ENCODE measurements at regions not wholly inside any gene's neighbourhood (a gene's known extent, or its start where the extent isn't known, plus 50 kb on each side); places are given as distances from the start of the nearest gene placed in this dataset.

DNA sequence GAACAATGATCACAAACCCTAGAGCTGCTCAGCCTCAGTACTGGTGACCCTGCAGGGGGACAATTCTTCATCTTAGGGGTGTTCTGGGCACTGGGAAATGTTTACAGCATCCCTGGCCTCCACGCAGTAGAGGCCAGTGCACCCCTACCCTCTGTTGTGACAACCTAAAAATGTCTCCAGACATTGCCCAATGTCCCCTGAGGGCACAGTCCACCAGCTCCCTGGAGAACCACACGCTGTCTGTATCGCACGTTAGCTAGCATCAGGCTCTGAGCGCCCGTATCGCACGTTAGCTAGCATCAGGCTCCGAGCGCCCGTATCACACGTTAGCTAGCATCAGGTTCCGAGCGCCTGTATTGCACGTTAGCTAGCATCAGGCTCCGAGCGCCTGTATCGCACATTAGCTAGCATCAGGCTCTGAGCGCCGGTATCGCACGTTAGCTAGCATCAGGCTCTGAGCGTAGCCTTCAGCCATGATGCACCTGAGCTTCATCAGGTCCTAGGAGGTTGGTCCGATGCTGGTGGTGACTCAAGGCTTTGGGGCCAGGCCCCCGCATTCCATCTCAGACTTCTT, 111.1 kb upstream of the ANO1 start:
- TF ChIP-seq, protein P1, sequence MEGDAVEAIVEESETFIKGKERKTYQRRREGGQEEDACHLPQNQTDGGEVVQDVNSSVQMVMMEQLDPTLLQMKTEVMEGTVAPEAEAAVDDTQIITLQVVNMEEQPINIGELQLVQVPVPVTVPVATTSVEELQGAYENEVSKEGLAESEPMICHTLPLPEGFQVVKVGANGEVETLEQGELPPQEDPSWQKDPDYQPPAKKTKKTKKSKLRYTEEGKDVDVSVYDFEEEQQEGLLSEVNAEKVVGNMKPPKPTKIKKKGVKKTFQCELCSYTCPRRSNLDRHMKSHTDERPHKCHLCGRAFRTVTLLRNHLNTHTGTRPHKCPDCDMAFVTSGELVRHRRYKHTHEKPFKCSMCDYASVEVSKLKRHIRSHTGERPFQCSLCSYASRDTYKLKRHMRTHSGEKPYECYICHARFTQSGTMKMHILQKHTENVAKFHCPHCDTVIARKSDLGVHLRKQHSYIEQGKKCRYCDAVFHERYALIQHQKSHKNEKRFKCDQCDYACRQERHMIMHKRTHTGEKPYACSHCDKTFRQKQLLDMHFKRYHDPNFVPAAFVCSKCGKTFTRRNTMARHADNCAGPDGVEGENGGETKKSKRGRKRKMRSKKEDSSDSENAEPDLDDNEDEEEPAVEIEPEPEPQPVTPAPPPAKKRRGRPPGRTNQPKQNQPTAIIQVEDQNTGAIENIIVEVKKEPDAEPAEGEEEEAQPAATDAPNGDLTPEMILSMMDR (IDR thresholded peaks at IDR 0.05), result no peak
- Histone ChIP-seq H3K9me3 (no peaks in the 10 kb centered on the region), H3K4me3 (no peak overlapping the region), H3K4me1 (ENCODE audit: low read depth) (no peaks in the 10 kb centered on the region), H3K36me3 (ENCODE audit: low read depth) (no peaks in the 10 kb centered on the region)
- DNase-seq (no peak), ATAC-seq (no peak)
- intact Hi-C loops (cut with DNase I, micrococcal nuclease), result no loop called here

DNA sequence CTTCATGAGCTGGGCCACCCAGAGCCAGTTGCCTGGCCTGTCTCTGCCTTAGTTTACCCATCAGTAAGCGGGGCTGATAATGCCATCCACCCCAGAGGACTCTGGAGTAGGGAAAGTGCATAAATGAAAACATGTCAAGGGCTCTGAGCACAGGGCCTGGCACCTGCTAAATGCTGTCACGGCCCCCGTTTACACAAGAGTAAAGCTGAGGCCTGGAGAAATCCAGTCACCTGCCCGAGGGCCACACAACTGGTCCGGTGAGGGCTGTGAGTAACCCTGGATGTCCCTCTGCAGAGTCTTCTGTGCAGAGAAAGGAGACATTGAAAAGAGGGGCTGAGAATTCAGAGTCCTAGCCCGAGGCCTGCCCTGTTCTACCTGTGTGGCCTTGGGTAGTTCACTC, 110.6 kb upstream of the ANO1 start:
- DNase-seq (no peak), ATAC-seq (no peak)
- Histone ChIP-seq H3K36me3 (ENCODE audit: low read depth) (no peaks in the 10 kb centered on the region), H3K4me3 (no peak overlapping the region), H3K9me3 (no peaks in the 10 kb centered on the region), H3K4me1 (ENCODE audit: low read depth) (no peaks in the 10 kb centered on the region)
- intact Hi-C loops (cut with DNase I, micrococcal nuclease), result no loop called here
- TF ChIP-seq, protein P1 (IDR thresholded peaks at IDR 0.05), result no peak

DNA sequence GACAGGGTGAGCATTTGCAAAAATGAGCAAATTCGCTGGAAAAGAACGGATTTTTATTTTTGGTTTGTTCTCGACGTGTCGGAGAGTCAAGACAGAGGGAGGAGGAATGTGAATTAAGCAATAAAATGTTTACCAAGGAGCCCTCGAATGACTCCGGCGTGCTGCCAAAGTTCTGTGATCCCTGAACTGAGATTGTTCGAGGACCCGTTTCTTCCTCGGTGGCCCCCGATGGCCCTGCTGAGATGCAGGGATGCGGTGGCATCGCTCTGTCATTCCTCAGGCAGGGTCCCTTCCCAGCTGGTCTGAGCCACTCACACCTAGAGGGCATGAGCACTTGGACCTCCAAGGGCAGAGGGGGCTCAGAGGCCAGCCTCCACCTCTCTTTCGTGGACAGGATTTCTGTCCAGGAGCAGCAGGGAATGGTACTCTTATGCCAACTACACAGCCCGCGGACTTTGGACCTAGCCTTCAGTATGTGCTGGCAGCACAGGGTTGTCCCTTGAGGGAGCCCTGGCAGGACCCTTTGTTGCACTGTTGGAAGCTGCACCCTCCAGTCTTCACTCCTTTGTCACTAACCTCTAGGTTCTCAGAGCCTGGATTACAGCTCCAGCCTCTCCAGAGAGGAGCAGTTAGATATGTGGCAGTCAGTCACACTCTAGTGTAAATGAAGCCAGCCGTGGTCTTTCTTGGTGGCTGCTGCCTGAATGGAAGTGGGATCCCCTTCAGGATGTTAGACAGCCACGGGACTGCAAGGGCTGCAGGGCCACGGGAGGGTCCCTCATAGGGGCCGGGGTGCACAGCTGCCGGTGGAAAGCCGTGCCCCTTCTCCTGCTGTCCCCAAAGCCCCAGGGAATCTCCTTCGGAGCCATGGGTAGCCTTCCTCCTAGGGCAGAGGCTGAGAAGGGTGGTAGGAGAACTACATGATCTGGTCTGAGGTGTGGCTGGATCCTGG, 109.4 kb upstream of the ANO1 start:
- ATAC-seq, result no peak
- TF ChIP-seq, protein P1 (IDR thresholded peaks at IDR 0.05), result no peak
- Histone ChIP-seq H3K4me3 (no peak overlapping the region), H3K36me3 (ENCODE audit: low read depth) (no peaks in the 10 kb centered on the region), H3K9me3 (no peaks in the 10 kb centered on the region), H3K4me1 (ENCODE audit: low read depth) (no peaks in the 10 kb centered on the region)
- intact Hi-C loops (cut with DNase I, micrococcal nuclease), result no loop called here
- DNase-seq, result no peak

DNA sequence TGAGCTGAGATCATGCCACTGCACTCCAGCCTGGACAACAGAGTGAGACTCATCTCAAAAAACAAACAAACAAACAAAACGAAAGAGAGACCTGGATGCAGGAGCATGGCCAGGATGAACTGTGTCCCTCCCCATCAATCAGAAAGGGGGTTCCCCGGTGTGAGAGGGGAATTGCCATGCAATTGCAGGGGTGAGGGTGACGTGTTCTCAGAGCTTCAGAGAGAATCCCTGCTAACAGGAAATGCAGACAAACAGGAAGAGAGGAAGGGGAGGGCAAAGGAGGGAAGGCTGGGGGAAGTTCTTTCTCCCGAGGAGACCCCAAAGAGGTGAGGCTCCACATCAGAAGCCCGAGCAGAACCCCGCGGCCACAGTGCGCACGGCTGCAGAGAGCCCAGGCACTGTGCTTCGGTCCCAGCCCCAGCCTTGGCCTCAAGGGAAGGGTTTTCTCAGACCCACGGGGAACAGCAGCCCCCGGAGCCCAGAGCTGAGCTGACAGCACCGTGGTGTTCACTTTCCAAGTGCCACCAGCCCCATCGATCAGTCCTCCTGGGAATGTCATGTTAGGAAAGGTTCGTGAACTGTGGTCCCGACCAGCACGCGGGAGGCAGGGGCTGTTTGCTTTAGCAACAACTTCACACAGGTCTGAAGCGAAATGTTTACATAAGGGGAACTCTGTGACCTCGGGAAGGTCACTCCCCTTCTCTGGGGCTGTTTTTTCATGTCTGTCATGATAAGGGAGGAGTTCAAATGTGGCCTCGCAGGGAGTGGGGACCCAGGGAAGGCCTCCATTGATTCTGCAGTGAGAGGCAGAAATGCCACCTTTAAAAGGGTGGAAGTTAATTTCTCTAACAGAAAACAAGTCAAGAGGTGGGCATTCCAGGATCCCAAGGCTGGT, 108.0 kb upstream of the ANO1 start:
- no peak for ATAC-seq
- Histone ChIP-seq H3K36me3 (ENCODE audit: low read depth) (no peaks in the 10 kb centered on the region), H3K4me3 (no peak overlapping the region), H3K4me1 (ENCODE audit: low read depth) (no peaks in the 10 kb centered on the region), H3K9me3 (no peaks in the 10 kb centered on the region)
- TF ChIP-seq, protein P1 (IDR thresholded peaks at IDR 0.05), result no peak
- intact Hi-C loops (cut with DNase I, micrococcal nuclease), result no loop called here
- no peak for DNase-seq

DNA sequence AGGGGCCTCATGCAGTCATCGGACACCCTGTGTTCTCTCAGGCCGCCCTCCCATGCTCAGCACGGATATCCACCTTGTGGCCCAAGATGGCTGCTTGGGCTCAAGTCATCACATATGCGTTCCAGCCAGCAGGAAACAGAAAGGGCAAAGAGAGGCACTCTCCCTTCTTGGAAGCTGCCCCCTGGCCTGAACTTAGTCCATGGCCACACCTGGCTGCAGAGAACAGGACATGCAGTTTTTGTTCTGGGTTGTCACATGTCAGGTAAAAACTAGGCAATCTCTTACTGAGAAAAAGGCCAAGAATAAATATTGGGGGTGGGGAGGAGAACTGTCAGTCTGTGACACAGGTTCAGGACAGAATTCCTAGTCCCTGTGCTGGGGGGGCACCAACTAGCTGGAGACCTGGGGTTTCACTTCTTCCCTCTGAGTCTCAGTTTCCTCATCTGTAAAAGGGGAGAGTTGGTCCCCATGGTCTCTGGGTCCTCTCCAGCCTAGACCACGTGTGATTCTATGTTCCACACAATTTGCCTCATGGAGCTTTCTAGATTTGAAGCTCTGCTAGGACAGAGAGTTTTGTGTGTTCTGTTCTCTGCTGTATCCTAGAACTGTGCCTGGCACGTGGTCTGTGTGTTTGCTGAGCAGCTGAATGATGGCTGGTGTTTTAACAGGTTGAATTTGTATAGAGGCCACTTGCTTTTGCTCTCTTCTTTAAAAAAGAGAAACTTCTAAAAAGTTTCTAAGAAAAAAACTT, 107.2 kb upstream of the ANO1 start:
- DNase-seq (no peak), ATAC-seq (no peak)
- H3K4me3 ChIP-seq, result no peak overlapping the region
- H3K9me3 ChIP-seq, result no peaks in the 10 kb centered on the region
- intact Hi-C loops (cut with DNase I, micrococcal nuclease), result no loop called here
- H3K4me1 ChIP-seq (ENCODE audit: low read depth), result no peaks in the 10 kb centered on the region
- H3K36me3 ChIP-seq (ENCODE audit: low read depth), result no peaks in the 10 kb centered on the region
- TF ChIP-seq, protein P1 (IDR thresholded peaks at IDR 0.05), result no peak

Data from mucosa of descending colon (tissue), 3 donors.